MM.1S (cell line): ENCODE measurements at regions not wholly inside any gene's neighbourhood (a gene's known extent, or its start where the extent isn't known, plus 50 kb on each side); places are given as distances from the start of the nearest gene placed in this dataset.

Source experiments
- CTCF ChIP-seq: fragments of 300-600 bp; sonication (generic); IDR thresholded peaks from 2 replicates; pipeline ENCODE4 v1.5.1; 2016; ENCODE audit warnings: antibody characterized with exemption, low read length, mixed read lengths
- EZH2phosphoT487 ChIP-seq: fragments of 300-600 bp; sonication (generic); IDR thresholded peaks from 2 replicates; pipeline ENCODE4 v1.6.1; 2018; ENCODE audit warnings: antibody characterized with exemption, low read length

DNA sequence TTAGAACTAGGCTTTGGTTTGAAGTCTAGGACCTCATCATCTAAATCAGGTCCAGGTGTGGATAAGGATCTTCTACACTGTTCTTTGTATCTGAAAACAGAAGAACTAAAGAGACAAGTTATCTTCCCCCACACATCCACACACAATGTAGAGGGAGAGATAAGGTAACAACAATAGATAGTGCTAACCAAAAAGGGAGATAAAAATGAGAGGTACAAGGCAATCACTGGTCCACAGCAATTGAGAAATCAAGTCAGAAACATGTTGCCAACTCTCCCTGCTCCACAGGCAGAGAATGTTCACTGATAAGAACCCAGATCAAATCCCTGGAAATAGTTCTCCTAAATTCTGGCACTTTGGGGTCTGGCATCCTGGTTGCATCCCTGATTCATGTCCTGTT is 75.8 kb upstream of the LHX8 start:
- TF ChIP-seq CTCF = no peak
- TF ChIP-seq EZH2phosphoT487 = no peak
